ENCODE measurements at regions not wholly inside any gene's neighbourhood (a gene's known extent, or its start where the extent isn't known, plus 50 kb on each side); places are given as distances from the start of the nearest gene placed in this dataset.
"Not testable (repeated sequence)": the region's sequence is repeated elsewhere in the genome, so short reads cannot be mapped to it uniquely, and the experiment has no call there.

DNA sequence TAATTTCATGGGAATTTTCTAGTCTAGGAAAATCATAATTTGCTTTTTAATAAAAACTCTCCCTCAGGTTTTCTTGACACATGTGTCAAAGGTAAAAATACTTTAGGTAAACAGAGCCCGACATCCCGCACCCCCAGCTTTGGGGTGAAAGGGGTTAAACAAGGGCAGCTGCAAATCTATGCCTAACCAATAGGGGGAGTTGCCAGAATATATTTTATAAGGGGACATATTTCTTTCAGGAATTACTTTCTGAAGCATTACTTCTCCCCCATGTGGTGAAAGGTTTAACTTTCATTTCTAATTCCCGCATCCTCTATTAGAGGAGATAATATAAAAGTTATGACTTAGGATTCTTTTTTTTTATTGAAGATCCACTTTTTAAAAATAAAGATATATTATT, 53.9 kb upstream of the HEPH start:
- in situ Hi-C loops (cut with MboI; ENCODE audit: low pct_unique_long_range_greater_than_20kb, low sequenced_read_pairs, unreplicated experiment): no loop called here
- peak; percentile 7 for DNase-seq (ENCODE audit: low spot score)
- TF ChIP-seq, protein P1, sequence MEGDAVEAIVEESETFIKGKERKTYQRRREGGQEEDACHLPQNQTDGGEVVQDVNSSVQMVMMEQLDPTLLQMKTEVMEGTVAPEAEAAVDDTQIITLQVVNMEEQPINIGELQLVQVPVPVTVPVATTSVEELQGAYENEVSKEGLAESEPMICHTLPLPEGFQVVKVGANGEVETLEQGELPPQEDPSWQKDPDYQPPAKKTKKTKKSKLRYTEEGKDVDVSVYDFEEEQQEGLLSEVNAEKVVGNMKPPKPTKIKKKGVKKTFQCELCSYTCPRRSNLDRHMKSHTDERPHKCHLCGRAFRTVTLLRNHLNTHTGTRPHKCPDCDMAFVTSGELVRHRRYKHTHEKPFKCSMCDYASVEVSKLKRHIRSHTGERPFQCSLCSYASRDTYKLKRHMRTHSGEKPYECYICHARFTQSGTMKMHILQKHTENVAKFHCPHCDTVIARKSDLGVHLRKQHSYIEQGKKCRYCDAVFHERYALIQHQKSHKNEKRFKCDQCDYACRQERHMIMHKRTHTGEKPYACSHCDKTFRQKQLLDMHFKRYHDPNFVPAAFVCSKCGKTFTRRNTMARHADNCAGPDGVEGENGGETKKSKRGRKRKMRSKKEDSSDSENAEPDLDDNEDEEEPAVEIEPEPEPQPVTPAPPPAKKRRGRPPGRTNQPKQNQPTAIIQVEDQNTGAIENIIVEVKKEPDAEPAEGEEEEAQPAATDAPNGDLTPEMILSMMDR (IDR thresholded peaks at IDR 0.05; ENCODE audit: extremely low read depth, insufficient read depth, missing control alignments): peak; percentile 45

DNA sequence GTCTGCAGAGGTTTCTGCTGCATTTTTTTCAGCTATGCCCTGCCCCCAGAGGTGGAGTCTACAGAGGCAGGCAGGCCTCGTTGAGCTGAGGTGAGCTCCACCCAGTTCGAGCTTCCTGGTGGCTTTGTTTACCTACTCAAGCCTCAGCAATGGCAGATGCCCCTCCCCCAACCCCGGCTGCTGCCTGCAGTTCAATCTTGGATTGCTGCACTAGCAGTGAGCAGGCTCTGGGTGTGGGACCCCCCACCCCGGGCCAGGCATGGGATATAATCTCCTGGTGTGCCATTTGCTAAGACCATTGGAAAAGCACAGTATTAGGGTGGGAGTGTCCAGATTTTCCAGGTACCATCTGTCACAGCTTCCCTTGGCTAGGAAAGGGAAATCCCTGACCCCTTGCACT, 56.2 kb upstream of the HEPH start:
- in situ Hi-C loops (cut with MboI; ENCODE audit: low pct_unique_long_range_greater_than_20kb, low sequenced_read_pairs, unreplicated experiment); DNase-seq (ENCODE audit: low spot score): not testable (repeated sequence)

DNA sequence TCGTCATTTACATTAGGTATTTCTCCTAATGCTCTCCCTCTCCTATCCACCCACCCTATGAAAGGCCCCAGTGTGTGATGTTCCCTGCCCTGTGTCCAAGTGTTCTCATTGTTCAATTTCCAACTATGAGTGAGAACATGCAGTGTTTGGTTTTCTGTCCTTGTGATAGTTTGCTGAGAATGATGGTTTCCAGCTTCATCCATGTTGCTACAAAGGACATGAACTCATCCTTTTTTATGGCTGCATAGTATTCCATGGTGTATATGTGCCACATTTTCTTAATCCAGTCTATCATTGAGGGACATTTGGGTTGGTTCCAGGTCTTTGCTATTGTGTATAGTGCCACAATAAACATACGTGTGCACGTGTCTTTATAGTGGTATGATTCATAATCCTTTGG, 61.6 kb upstream of the HEPH start:
- DNase-seq (ENCODE audit: low spot score); in situ Hi-C loops (cut with MboI; ENCODE audit: low pct_unique_long_range_greater_than_20kb, low sequenced_read_pairs, unreplicated experiment): not testable (repeated sequence)

DNA sequence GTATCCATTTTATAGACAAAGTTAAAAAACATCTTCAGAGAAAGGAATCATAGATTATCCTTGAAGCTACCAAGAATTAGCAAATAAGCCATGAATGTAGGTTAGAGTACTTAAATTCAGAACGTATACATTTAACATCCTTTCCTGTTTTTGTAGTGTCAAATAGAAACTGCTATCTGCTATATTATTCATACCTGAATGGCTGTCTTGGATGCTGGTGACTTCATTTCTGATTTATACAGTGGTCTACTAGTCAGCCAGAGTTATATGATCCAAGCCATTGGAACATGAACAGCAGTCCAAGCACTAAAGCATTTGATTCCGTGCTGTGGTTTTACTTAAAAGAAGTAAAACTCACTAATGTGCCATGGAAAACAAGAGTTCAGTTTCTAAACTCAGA, 58.3 kb upstream of the VSIG4 start:
- TF ChIP-seq, protein P1 (IDR thresholded peaks at IDR 0.05; ENCODE audit: extremely low read depth, insufficient read depth, missing control alignments): no peak
- in situ Hi-C loops (cut with MboI; ENCODE audit: low pct_unique_long_range_greater_than_20kb, low sequenced_read_pairs, unreplicated experiment): no loop called here
- DNase-seq (ENCODE audit: low spot score): no peak

DNA sequence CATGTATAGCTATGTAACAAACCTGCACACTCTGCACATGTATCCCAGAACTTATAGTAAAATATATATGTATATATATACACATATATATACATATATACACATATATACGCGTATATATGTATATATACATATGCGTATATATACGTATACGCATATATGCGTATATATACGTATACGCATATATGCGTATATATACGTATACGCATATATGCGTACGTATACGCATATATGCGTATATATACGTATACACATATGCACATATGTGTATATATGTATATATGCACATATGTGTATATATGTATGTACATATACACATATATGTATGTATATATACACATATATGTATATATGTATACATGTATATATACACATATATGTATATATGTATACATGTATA, 57.1 kb upstream of the VSIG4 start:
- in situ Hi-C loops (cut with MboI; ENCODE audit: low pct_unique_long_range_greater_than_20kb, low sequenced_read_pairs, unreplicated experiment); DNase-seq (ENCODE audit: low spot score): not testable (repeated sequence)

DNA sequence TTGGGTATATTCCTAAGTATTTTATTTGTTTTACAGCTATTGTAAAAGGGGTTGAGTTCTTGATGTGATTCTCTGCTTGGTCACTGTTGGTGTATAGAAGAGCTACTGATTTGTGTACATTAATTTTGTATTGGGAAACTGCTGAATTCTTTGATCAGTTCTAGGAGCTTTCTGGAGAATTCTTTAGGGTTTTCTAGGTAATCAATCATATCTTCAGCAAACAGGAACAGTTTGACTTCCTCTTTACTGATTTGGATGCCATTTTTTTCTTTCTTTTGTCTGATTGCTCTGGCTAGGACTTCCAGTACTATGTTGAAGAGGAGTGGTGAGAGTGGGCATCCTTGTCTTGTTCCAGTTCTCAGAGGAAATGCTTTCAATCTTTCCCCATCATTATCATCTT, 50.1 kb upstream of the VSIG4 start:
- in situ Hi-C loops (cut with MboI; ENCODE audit: low pct_unique_long_range_greater_than_20kb, low sequenced_read_pairs, unreplicated experiment); DNase-seq (ENCODE audit: low spot score): not testable (repeated sequence)
